GM21529 (cell line): ENCODE measurements at regions not wholly inside any gene's neighbourhood (a gene's known extent, or its start where the extent isn't known, plus 50 kb on each side); places are given as distances from the start of the nearest gene placed in this dataset.
"Not testable (repeated sequence)": the region's sequence is repeated elsewhere in the genome, so short reads cannot be mapped to it uniquely, and the experiment has no call there.

Experiments used
- ATAC-seq: cut with Tn5 transposase; IDR thresholded peaks from one replicate; pipeline ENCODE4 v1.9.1; 2021; ENCODE audit not compliant: unreplicated experiment

DNA sequence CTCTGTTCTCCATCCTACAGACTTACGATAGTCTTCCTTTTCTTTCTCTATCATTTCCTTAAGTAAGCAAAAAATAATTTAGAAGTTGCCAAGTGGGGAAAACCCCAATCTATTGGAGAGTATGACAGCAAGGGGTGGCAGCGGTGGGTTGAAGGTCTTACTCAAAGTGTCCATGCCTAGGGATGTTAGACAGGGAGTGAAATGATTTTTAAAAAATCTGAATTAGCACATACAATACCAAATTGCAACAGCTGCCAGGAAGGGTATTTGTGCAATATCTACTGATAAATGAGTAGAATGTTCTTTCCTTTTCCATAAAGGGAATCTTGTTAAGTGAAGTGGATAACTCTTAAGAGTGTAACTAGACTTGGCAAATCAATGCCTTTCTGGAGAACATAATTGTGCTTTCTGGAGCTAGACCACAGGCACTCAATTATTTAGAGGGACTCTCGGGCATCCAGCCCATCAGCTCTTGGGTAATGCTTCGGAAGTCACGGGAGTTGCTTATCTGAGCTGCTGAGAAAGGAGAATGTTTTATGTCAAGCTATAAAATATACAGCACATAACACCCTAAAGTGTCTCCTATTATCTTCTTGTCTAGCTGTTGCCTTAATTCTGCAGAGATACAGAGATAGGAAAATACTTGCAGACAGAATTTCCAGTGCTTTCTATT lies 151.5 kb downstream of the KCNJ2 start:
- no peak for ATAC-seq

DNA sequence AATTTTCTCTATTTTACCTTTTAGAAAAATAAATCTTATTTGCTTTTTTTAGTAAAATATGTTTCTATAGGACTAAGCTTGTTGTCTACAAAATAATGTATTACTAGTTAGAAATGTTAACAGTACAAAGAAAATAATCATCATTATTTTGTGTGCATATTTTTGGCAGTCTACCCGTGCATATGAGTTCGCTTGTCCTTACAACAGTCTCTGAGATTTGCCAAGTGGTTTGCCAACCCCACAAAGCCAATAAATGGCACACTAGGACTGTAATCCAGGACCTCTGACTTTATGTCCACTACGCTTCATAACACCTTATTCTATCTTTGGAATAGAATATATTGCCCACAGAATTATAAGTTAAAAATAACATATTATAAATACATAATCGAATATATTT lies 152.0 kb downstream of the KCNJ2 start:
- ATAC-seq, result no peak

DNA sequence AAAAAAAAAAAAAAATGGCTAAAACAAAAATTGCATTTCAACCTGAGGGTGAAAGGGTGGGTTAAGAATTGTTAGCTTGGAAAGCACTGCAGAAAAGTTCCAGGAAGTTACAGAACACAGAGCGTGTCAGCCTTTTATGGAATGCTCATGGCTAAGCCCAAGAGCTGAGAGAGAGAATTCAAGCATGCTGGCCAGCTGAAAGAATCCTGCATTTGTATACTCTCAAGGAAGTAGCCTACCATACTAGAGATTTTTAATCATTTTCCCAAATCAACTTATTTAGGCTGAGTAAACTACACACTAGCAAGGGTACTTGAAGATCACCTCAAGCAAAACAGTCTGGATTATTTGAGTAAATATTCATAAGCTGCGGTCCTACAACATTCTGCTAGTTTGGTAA lies 153.9 kb downstream of the KCNJ2 start:
- no peak for ATAC-seq

DNA sequence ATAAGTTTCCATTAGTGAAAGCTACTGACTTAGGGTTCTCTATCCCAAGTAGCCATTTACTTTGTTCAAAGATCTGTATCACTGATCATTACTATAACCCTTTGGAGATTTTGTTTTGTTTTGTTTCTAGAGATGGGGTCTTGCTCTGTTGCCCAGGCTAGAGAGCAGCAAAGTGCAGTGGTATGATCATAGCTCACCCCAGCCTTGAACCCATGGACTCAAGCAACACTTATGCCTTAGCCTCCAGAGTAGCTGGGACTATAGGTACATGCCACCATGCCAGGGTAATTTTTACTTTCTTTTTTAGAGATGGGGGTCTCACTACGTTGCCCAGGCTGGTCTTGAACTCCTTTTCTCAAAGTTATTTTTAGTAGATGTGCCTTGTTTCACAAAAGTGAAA lies 154.7 kb downstream of the KCNJ2 start:
- no peak for ATAC-seq

DNA sequence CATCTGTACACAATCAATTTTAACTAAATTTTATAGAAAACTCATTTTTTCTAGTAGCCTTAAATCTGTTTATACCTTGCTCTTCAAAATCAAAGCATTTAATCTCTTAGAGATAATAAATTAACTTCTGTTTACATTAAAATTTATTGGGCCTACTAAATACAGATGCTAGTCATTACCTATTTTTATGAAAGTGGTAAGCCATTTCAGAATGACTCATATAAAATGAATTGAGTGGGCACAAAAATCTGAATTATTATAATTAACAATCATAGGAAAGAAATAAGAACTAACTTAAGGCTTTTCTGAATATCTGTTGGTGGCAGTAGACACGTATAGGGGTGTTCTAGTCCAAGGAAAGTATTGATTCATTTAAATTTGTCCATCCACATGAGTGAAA lies 157.9 kb downstream of the KCNJ2 start:
- no peak for ATAC-seq

DNA sequence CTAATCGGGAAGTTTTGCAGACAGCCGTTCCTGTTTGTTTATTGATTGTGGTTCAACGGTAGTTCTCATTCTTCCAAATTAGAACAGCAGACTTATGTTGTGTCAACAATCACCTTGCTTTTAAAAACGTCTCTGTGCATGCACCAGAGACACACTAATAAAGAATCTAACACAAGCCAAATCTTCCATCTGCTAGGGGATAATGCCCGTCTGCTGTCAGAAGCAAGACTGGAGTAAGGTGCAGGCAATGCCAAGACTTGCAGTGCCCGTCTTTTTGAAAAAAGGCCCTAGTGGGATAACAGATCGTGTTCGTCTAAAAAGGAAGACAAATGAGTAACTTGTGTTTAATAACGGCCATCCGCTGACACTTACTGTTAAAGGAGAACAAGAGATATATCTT lies 158.4 kb downstream of the KCNJ2 start:
- no peak for ATAC-seq

DNA sequence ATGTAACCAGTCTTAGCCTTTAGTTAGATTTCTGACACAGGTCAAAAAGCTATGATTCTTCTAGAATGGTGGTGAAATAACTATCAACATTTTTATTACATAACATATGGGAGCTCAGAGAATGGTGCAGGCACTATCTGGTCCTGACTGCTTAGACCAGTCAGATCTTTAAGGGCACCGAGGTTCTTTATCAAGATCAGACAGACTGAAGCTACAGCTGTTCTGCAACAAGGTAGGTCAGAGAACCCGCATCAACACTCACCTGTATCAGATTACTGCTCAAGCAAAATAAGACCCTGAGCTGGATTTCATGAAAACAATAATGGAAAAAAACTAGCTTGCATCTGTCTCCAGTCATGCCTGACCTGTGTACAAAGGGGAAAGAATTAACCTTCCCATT lies 160.4 kb downstream of the KCNJ2 start:
- ATAC-seq, result no peak

DNA sequence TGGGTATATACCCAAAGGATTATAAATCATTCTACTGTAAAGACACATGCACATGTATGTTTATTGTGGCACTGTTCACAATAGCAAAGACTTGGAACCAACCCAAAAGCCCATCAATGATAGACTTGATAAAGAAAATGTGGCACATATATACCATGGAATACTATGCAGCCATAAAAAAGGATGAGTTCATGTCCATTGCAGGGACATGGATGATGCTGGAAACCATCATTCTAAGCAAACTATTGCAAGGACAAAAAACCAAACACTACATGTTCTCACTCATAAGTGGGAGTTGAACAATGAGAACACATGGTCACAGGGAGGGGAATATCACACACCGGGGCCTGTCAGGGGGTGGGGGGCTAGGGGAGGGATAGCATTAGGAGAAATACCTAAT lies 161.7 kb downstream of the KCNJ2 start:
- ATAC-seq, result not testable (repeated sequence)

DNA sequence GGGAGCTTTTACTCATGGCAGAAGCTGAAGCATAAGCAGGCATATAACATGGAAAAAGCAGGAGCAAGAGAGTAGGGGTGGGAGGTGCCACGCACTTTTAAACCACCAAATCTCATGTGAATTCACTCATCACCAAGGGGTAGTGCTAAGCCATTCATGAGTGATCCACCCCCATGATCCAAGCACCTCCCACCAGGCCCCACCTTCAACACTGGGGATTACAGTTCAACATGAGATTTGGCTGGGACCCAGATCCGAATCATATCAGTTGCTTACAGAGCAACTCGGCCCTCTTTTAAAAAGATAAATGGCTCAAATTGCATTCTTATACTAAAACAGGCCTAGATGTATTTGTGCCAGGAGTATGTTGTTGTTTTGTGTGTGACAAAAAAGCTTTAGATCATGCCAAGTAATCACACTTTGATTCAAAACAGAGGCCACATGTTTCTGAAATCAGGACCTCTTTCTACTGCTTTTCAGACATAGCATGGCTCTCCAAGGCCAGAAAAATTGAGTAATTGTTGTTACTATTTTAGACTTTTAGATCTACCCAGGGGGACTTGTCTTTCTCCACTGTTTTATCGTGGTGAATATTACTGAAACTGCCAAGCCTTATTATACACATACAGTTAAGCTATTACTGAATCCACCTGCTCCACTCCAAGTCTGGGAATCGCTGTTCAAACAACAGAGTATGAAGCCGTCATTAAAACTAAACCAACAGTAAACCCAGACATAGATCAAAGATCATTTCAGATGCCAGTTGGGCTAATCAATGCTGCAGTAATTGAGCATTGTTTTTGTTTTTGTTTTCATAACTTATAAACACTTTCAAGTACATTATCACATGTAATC lies 163.3 kb downstream of the KCNJ2 start:
- ATAC-seq, result no peak

DNA sequence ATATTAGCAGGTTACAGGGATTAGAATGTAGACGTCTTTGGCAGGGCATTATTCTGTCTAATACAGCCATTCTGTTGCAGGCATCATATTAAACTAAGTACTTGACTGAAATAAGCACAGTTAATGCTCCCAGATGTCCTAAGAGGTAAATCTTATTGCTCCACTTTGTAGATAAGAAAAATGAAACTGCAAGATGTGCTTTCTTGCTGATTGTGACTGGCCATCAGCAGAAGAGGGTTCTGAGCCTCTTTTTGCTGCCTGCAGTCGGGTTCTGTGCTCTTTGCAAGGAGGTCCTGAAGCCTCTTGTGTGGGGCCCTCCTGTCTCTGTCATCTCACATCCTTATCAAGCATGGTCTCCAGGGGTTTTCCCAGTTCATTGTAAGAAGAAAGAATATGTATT lies 167.1 kb downstream of the KCNJ2 start:
- no peak for ATAC-seq

DNA sequence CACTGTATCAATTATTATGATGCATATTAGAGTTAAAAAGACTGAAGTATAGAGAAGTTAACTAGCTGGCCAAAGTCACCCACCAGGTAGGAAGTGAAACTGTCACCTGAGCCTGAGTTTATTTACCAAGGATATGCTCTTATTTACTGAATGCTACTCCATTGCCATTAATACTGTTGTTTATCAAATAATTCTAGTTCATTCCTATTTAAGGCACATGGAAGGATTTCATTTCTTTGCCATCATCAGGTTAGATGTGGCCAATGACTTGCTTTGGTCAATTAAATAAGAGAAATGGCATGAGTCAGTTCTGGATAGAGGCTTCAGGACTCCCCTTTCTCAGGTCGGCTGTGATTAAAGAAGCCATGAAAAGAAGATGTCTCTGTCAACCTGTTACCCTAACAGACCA lies 169.6 kb downstream of the KCNJ2 start:
- no peak for ATAC-seq

DNA sequence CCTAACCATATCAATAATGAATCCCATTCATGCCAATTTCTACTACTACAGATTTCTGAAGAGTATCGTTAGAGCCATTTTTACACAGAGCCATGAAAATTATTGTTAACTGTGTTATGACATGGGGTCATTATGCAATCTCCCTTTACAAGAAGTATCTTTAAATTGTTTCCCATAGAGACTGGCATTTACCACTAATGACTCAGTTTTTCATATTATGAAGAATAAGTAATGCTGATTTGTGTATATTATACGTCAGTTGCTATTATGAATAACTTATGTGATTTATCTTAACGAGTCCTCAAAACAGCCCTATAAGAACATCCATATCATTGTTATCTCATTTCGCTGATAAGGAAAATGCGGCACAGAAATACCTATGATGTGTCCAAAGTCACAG lies 173.8 kb downstream of the KCNJ2 start:
- ATAC-seq, result no peak

DNA sequence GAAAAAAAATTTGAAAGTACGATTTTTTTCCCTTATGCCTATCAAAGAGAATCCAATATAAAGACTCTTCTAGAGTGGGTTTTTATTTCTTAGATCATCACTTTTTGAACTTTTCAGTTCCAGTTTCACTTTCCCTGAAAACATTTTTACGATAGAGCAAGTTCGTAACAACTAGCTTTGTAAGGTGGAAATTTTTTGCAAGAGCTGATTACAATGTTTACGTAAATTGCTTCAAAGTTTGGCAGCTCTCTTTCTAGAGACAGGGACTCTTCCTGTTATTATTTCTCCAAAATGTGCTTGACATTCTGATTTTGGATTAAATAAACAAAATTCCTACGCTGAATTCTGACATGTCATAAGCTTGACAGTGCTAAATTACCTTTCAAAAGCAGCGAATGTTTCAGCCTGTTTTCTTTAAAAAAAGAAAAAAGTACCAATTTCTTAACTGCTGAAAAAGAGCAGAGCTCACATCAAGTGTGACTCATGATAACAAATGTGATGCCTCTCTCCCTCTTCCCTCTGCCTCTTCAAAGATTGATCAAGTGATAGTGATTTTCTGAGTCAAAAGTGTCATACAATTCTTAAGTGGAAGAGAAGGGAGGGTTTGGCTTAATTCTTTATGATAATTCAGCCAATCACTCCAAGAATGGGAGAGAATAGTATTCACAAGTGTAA lies 175.2 kb downstream of the KCNJ2 start:
- no peak for ATAC-seq

DNA sequence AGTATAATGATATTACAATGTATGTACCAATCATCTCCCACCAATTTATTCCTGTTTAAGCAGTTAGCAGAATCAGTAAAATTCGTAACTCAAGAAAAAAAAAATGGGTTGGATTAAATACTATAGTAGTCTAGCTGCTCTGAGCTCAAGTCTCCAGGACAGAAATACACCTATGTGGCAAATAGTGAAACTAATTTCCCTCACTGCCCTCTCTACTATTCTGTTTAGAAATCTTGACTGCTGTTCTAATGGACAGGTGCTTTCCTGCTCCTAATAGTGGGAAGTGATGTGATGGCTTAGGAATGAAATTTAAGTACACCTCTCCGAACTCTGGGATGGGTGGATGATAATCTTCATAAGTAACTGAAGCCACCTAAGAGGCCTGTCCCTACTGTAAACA lies 175.7 kb downstream of the KCNJ2 start:
- ATAC-seq, result no peak

DNA sequence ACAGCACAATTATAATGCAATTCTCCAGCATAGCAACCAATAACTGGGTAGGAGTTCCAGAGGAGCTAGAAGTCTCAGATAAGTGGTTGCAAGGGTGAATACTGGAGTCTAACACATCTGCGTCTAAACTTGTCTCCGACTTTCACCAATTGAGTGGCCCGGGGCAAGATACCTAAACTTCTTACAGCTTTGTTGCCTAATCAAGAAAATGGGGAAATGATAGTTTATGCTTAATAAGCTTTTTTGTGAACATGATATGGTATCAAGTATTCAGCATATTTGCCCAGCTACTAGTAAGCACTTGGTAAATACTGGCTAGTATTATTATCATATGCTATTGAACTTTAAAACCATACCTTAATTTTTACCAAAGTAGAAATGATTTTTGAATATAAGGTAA lies 183.5 kb downstream of the KCNJ2 start:
- no peak for ATAC-seq

DNA sequence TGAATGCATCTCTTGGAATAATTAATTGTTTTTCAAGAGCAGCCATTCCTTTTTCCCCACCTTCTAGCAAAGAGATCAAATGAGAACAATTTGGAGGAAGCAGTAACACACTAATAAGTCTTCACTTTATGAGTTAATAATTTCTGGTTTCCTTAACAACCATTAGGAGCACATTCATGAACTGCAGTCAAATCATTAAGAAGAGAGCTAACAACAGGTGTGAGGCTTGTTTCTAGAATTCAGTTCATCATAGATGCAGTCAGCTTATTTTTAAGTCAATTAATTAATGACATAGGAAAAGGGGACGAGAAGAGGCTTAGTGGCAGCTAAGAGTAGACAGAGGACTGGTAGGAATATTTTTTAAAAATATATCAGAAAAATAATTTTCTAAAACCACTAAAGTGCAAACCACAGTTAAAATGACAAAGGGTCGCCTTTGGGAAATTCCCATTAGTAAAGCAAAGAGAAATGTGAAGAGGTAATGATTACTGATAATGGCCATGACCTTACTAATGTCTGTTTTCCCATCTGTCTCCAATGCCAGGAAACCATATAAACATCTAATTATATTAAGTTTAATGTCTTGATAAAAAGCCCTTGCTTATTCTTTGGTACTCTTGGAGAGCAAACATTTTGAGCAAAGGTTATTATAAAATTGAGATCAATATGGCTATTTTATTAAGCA lies 184.2 kb downstream of the KCNJ2 start:
- no peak for ATAC-seq

DNA sequence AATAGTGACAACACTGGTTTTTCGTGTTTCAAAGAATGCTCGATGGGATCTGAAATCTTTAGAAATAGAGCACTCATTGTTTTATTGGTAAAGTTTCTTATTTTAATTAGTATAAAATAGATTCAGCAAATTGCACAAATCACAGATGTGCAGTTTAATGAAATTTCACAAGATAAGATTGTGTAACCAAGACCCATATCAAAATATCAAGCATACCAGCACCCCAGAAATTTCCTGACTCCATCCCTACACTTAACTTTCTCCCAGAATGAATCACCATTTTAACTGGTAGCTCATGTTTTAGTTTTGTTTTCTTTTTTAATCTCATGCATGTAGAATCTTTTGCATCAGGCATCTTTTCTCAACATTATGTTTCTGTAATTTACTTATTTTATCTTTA lies 185.9 kb downstream of the KCNJ2 start:
- no peak for ATAC-seq

DNA sequence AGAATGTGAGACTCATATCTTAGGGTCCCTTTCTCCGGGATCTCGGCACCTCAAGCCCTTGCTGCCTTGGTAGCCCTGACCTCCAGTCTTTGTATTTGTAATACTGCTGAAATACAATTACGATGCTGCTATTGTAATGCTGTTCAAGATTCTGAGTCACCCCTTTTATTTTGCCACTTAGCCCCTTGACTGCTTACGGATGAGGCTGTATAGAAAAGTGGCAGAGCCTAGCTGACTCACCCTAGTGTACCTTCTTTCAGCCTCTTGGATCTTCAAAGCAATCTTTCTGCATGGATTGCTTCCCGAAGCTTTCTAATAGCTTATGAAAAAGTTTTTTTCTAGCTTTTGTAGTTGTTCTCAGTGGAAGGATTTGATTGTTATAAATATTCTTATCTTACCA lies 187.9 kb downstream of the KCNJ2 start:
- no peak for ATAC-seq

DNA sequence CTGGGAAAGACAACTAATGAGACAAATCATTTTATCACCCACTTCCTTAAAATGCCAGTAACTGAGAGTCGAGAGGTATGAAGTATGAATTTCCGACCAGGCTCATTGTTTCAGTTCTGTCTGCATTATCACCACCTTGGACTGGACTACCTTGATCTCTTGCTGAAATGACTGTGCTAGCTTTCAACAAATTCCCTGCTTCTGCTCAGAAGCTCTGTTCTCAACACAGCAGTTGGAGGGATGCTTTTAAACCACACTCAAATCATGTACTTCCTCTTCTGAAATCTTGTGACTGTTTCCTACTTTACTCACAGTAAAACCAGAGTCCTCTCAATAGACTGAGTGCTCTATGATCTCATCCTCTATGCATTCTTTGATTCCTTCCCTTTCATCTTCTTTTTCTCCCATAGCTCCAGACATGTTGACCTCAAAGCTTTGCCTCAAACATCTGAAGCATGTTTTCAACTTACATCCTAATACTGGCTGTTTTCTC lies 195.8 kb downstream of the KCNJ2 start:
- peak; percentile 94 for ATAC-seq

DNA sequence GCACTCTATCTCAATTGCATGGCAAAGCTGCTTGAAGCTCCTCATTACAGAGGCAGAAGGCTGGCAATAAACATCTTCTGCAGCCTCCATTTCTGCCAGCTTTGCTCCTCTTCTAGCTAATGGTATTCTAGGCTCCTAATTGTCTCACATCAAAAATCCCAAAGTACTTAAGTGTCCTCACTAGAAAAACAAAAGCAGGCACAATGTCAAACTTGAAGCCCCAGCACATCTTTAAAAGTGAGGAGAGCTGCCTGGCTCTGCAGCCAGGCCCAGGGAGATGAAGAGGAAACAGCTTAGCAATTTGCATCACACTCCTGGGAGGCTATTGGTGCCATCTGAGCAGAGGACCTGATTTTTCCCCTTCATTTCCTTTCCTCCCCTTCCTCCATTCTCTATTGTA lies 197.1 kb downstream of the KCNJ2 start:
- ATAC-seq, result no peak

DNA sequence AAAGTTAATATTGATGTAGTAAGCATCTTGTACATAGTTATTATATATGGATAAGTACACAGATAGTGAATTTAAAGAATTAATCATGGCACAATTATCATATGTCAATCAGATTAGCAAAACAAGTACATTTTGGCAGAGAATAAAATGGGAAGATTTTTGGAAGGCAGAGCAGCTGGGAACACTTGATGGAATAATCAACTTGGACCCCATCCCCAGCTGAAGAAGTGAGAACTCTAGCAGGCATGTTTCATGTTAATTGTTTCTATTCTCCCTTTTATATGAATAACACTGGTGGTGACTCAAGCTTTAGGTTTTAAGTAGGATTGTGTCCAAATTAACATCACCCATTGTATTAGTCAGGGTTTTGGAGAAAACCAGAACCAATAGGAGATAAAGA lies 198.7 kb downstream of the KCNJ2 start:
- no peak for ATAC-seq
